Right atrium auricular region (tissue), 2 donors: ENCODE measurements at regions not wholly inside any gene's neighbourhood (a gene's known extent, or its start where the extent isn't known, plus 50 kb on each side); places are given as distances from the start of the nearest gene placed in this dataset.

Experiments
- DNase-seq: peaks from one replicate; pipeline ENCODE4 v3.0.0-alpha.2; 2019; ENCODE audit warnings: low spot score
- H3K27ac ChIP-seq, 2 donors: fragments of 200-600 bp; sonication (generic); 1 replicate in 1 of 2; 2 replicates in 1 of 2; pipeline ENCODE4 v1.5.1; 2016 to 2019
- H3K27me3 ChIP-seq, 2 donors: fragments of 200-600 bp; sonication (generic); one replicate each; pipeline versions ENCODE4 v1.5.1 to v1.6.0; 2017 to 2019
- H3K36me3 ChIP-seq: fragments of 200-600 bp; sonication (generic); one replicate; pipeline ENCODE4 v1.5.1; 2016
- H3K4me1 ChIP-seq, 2 donors: fragments of 200-600 bp; sonication (generic); one replicate each; pipeline versions ENCODE4 v1.5.1 to v1.6.0; 2017 to 2019
- H3K4me3 ChIP-seq, 2 donors: fragments of 200-600 bp; sonication (generic); 1 replicate in 1 of 2; 2 replicates in 1 of 2; pipeline ENCODE4 v1.5.1; 2017 to 2019; ENCODE audit warnings: mild to moderate bottlenecking in 1 of 2, moderate library complexity in 1 of 2
- H3K9me3 ChIP-seq, 2 donors: fragments of 200-600 bp; sonication (generic); one replicate each; pipeline ENCODE4 v1.5.1; 2019
- TF ChIP-seq, protein P1 (sequence below), 2 donors: fragments of 200-600 bp; sonication (generic); IDR thresholded peaks; one replicate each; pipeline ENCODE4 v1.5.1; 2019; ENCODE audit warnings: antibody characterized with exemption in 2 of 2

DNA sequence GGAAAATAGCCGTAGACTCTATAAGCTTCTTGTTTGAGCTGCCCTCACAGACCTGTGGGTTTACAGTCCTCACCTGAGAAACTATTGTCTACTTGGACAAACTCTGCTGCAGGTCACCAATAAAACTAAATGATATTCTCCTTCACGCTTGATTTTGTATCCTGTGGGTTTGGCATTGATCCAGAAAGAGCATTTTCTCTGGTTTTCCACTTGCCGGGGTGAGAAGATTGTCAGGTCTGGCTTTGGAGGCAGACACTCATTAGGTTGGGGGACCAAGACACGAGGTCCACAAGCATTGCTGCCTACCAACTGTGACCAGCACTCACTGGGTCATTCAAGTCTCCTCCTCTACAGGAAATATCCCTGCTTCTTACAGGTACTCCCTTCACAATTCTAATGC, 68.5 kb downstream of the CDC14C start:
- no peak for DNase-seq
- TF ChIP-seq, protein P1, sequence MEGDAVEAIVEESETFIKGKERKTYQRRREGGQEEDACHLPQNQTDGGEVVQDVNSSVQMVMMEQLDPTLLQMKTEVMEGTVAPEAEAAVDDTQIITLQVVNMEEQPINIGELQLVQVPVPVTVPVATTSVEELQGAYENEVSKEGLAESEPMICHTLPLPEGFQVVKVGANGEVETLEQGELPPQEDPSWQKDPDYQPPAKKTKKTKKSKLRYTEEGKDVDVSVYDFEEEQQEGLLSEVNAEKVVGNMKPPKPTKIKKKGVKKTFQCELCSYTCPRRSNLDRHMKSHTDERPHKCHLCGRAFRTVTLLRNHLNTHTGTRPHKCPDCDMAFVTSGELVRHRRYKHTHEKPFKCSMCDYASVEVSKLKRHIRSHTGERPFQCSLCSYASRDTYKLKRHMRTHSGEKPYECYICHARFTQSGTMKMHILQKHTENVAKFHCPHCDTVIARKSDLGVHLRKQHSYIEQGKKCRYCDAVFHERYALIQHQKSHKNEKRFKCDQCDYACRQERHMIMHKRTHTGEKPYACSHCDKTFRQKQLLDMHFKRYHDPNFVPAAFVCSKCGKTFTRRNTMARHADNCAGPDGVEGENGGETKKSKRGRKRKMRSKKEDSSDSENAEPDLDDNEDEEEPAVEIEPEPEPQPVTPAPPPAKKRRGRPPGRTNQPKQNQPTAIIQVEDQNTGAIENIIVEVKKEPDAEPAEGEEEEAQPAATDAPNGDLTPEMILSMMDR (IDR thresholded peaks at IDR 0.05) = no peak
- no peaks in the 10 kb centered on the region for H3K36me3 ChIP-seq
- H3K27ac ChIP-seq = no peak overlapping the region
- H3K9me3 ChIP-seq = no peaks in the 10 kb centered on the region
- no peaks in the 10 kb centered on the region for H3K27me3 ChIP-seq
- no peaks in the 10 kb centered on the region for H3K4me1 ChIP-seq
- no peak overlapping the region for H3K4me3 ChIP-seq

DNA sequence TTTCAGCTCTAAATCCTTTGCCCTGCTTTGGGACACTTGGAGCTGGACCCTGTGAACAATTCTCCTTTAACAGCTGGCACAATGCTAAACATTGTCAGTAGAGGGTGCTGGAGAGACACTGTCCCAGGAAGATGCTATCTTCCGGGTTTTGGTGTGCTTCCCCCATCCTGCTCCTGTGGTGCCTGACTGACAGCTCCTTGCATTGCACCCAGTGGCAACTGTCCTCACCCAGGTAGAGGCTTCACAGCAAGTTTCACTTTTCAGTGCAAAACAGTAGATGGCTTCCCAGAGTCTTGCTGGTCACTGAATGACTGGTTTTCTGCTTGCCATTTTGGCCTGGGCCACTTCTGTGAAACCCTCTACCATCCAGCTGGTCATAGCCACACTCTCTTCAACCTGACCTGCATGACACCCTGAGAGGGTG, 77.3 kb downstream of the CDC14C start:
- DNase-seq = no peak
- no peaks in the 10 kb centered on the region for H3K27me3 ChIP-seq
- H3K4me1 ChIP-seq = no peaks in the 10 kb centered on the region
- no peak overlapping the region for H3K4me3 ChIP-seq
- no peaks in the 10 kb centered on the region for H3K9me3 ChIP-seq
- no peaks in the 10 kb centered on the region for H3K36me3 ChIP-seq
- no peak overlapping the region for H3K27ac ChIP-seq
- TF ChIP-seq, protein P1 (IDR thresholded peaks at IDR 0.05) = peak in 1 of 2 donors; percentile 65

DNA sequence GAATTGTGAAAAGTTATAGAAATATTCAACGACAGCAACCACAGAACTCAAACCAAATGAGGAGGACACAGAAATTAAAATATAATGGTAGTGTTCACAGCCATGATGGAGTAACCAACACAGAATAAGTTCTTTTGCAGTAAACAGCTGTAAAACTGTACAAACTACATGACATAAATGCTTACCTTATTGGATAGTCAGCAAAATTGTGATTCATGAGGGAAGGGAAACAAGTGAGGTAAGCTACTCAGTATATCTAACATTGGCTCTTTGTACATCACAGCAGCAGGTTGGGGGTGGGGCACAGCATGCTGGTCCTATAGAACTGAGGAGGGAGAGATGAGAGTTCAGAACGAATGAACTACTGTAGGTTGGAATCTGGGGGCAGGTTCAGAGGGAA, 86.4 kb downstream of the CDC14C start:
- H3K4me1 ChIP-seq = no peaks in the 10 kb centered on the region
- H3K4me3 ChIP-seq = no peak overlapping the region
- H3K27ac ChIP-seq = no peak overlapping the region
- H3K9me3 ChIP-seq = no peaks in the 10 kb centered on the region
- TF ChIP-seq, protein P1 (IDR thresholded peaks at IDR 0.05) = no peak
- H3K36me3 ChIP-seq = no peaks in the 10 kb centered on the region
- no peaks in the 10 kb centered on the region for H3K27me3 ChIP-seq
- no peak for DNase-seq

DNA sequence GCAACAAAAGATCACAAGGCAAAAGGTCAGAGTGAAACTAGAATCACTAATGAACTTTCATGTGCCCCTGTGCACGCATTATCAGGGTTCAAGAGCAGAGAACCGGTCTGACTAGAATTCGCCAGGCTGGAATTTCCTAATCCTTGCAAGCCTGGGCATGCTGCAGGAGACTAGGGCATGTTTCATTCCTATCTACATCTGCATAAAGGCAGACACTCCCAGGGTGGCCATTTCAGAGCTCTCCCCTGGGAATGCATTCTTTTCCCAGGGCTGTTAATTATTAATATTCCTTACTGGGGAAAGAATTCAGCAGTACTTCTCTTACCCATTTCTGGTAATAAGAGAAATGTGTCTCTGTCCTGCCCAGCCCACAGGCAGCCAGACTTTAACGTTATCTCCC, 90.5 kb downstream of the CDC14C start:
- Histone ChIP-seq H3K4me3 (no peak overlapping the region), H3K4me1 (no peaks in the 10 kb centered on the region)

DNA sequence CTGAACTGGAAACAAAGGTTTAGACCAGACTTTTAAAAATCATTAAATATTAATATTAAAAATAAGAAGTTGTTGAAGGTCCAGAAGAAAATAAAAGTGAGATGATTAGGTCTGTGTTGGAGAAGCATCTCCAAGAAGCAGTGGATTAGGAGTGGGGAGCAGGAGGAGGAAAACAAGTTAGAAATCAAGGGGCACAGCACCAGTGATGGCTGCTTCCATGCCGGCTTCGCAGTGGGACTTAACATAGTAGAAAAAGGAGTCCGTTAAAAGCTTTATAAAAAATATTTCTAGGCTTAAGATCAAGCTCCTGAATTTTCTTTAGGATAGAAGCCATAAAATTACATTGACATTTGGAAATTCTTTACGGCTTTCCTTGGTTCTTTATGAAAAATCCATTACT, 95.8 kb downstream of the CDC14C start:
- Histone ChIP-seq H3K4me1 (no peaks in the 10 kb centered on the region), H3K27ac (no peak overlapping the region), H3K4me3 (no peak overlapping the region), H3K9me3 (no peaks in the 10 kb centered on the region), H3K27me3 (no peaks in the 10 kb centered on the region), H3K36me3 (no peaks in the 10 kb centered on the region)
- no peak for DNase-seq
- TF ChIP-seq, protein P1 (IDR thresholded peaks at IDR 0.05) = no peak

More for the DNA sequence above, 90.5 kb downstream of the CDC14C start:
- Histone ChIP-seq H3K9me3 (no peaks in the 10 kb centered on the region), H3K27me3 (no peaks in the 10 kb centered on the region), H3K27ac (no peak overlapping the region), H3K36me3 (no peaks in the 10 kb centered on the region)
- DNase-seq = no peak
- TF ChIP-seq, protein P1 (IDR thresholded peaks at IDR 0.05) = no peak

DNA sequence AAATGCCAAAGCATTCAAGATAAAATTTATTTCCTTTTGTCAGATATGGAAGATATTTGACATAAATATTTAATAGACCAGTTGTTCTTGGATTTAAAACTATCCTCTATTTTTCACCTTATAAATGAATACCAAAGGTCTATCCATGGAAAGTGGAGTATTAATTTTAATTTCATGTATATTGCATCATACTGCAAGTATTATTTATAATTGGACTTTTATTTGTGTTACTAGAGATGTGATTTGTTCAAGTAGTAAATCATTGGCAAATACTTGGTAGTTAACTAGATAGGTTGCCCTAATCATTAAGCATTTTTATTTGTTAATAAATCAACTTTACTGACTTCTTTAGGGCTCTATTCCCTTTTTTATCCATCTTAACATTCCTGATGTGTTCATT, 98.1 kb downstream of the CDC14C start:
- Histone ChIP-seq H3K27ac (no peak overlapping the region), H3K4me3 (no peak overlapping the region), H3K27me3 (no peaks in the 10 kb centered on the region), H3K4me1 (no peaks in the 10 kb centered on the region), H3K9me3 (no peaks in the 10 kb centered on the region), H3K36me3 (no peaks in the 10 kb centered on the region)
- DNase-seq = no peak
- TF ChIP-seq, protein P1 (IDR thresholded peaks at IDR 0.05) = no peak
